DND-41 (cell line): ENCODE measurements at regions not wholly inside any gene's neighbourhood (a gene's known extent, or its start where the extent isn't known, plus 50 kb on each side); places are given as distances from the start of the nearest gene placed in this dataset.

Experiments
- EZH2 ChIP-seq: IDR thresholded peaks from 3 replicates; pipeline ENCODE4 v1.6.1; 2012; ENCODE audit warnings: borderline replicate concordance, low read depth, mild to moderate bottlenecking, moderate library complexity, low read length, inconsistent platforms; ENCODE audit not compliant: severe bottlenecking
- TF ChIP-seq, protein P1 (sequence below): IDR thresholded peaks from 2 replicates; pipeline ENCODE4 v1.5.1; 2012; ENCODE audit warnings: borderline replicate concordance, low read length, moderate library complexity, mild to moderate bottlenecking; ENCODE audit not compliant: poor library complexity, severe bottlenecking; ENCODE audit errors: extremely low read depth

DNA sequence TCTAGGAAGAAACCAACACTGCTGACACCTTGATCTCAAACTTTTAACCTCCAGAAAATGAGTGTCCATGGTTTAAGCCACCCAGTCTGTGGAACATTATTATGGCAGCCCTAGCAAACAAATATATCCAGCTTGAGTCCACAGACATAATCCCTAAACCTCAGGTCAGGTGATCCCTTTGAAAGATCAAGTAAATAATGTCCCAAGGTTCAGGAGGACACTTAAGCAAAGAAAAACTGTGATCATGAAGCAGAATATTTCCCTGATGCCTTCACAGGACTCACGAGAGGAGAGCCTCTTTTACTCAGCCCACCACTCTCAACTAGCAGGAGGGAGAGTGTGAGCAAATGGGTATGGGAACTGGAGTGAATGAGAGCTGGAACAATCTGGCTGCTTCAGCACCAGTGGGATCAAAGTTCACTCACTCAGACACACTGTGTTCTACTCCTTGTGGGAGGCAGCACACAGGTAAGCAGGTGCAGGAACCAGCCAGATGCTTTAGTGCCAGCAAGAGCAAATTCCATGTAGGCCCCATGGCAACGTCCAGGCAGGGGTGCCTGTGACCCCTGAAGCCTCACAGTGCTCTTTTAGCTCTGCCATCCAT is 608.4 kb downstream of the RAB28 start:
- TF ChIP-seq EZH2, result no peak
- TF ChIP-seq, protein P1, sequence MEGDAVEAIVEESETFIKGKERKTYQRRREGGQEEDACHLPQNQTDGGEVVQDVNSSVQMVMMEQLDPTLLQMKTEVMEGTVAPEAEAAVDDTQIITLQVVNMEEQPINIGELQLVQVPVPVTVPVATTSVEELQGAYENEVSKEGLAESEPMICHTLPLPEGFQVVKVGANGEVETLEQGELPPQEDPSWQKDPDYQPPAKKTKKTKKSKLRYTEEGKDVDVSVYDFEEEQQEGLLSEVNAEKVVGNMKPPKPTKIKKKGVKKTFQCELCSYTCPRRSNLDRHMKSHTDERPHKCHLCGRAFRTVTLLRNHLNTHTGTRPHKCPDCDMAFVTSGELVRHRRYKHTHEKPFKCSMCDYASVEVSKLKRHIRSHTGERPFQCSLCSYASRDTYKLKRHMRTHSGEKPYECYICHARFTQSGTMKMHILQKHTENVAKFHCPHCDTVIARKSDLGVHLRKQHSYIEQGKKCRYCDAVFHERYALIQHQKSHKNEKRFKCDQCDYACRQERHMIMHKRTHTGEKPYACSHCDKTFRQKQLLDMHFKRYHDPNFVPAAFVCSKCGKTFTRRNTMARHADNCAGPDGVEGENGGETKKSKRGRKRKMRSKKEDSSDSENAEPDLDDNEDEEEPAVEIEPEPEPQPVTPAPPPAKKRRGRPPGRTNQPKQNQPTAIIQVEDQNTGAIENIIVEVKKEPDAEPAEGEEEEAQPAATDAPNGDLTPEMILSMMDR, result no peak
